Kidney epithelial cell (primary cell): ENCODE measurements at regions not wholly inside any gene's neighbourhood (a gene's known extent, or its start where the extent isn't known, plus 50 kb on each side); places are given as distances from the start of the nearest gene placed in this dataset.

Source experiments
- DNase-seq: peaks from one replicate; pipeline ENCODE4 v3.0.0-alpha.2; 2010; ENCODE audit warnings: low read depth
- H3K27me3 ChIP-seq: 2 replicates; pipeline ENCODE4 v1.6.0; 2011; ENCODE audit warnings: low read length; ENCODE audit not compliant: control insufficient read depth, insufficient read depth
- H3K36me3 ChIP-seq: 2 replicates; pipeline ENCODE4 v1.5.1; 2011; ENCODE audit warnings: low read length; ENCODE audit not compliant: control insufficient read depth, insufficient read depth
- H3K4me3 ChIP-seq: 2 replicates; pipeline ENCODE4 v1.5.1; 2011; ENCODE audit warnings: low read depth, mild to moderate bottlenecking, control low read depth, low read length
- CTCF ChIP-seq: IDR thresholded peaks from 2 replicates; pipeline ENCODE4 v1.5.1; 2011; ENCODE audit warnings: mild to moderate bottlenecking, moderate library complexity, low read length, control low read depth, inconsistent platforms; ENCODE audit not compliant: insufficient read depth, poor library complexity, severe bottlenecking

GRCh38 chr4:111722213-111722720 lies 423.0 kb upstream of the FAM241A start:
- TF ChIP-seq CTCF: no peak
- Histone ChIP-seq H3K36me3 (no peaks in the 10 kb centered on the region), H3K27me3 (no peaks in the 10 kb centered on the region), H3K4me3 (no peak overlapping the region)
- no peak for DNase-seq

GRCh38 chr4:111736516-111736915 lies 408.7 kb upstream of the FAM241A start:
- Histone ChIP-seq H3K27me3 (no peaks in the 10 kb centered on the region), H3K4me3 (no peak overlapping the region), H3K36me3 (no peaks in the 10 kb centered on the region)
- no peak for DNase-seq
- TF ChIP-seq CTCF: no peak

- DNase-seq: no peak
- H3K4me3 ChIP-seq: no peak overlapping the region
Observed at GRCh38 chr4:111744847-111745246, 400.4 kb upstream of the FAM241A start.

DNA sequence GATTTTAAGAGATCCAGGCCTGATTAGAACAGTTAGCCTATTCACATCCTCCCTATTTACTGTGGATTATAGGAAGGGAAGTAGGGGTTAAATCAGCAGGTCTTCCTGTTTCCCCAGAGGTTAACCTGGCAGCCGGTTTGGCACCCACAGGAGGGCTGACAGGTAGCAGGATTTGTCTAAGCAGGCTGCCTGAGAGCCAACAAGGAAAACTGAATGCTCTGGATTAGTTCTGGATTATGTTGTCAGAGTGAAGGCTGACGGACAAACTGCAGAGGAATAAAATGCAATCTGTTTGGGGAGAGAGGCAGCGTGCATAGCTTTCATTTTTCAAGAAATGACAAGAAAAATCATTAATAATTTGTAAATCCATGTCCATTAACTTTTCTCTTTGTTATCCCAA lies 397.1 kb upstream of the FAM241A start:
- no peak for TF ChIP-seq CTCF
- no peaks in the 10 kb centered on the region for H3K36me3 ChIP-seq
- no peak overlapping the region for H3K4me3 ChIP-seq
- no peak for DNase-seq
- H3K27me3 ChIP-seq: no peaks in the 10 kb centered on the region

More at GRCh38 chr4:111744847-111745246, 400.4 kb upstream of the FAM241A start:
- Histone ChIP-seq H3K27me3 (no peaks in the 10 kb centered on the region), H3K36me3 (no peaks in the 10 kb centered on the region)
- no peak for TF ChIP-seq CTCF

DNA sequence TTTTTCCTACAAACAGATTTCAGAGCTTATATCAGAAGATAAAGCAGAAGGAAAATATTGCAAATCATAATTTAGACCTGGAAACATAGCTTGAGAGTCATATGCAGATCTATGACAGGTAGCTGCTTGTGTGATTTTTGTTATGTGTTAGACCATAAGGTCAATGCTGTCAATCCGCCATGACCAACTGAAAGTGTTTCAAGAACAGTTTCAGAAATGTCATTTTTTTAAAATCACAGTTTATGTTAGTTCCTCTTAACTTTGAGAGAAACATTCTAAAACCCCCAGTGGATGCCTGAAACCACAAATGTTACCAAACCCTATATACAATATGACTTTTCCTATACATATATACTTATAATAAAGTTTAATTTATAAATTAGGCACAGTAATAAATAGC lies 391.3 kb upstream of the FAM241A start:
- Histone ChIP-seq H3K4me3 (no peak overlapping the region), H3K36me3 (no peaks in the 10 kb centered on the region), H3K27me3 (no peaks in the 10 kb centered on the region)
- no peak for DNase-seq
- no peak for TF ChIP-seq CTCF

- Histone ChIP-seq H3K36me3 (no peaks in the 10 kb centered on the region), H3K4me3 (no peak overlapping the region), H3K27me3 (no peaks in the 10 kb centered on the region)
- no peak for TF ChIP-seq CTCF
- DNase-seq: no peak
Observed at GRCh38 chr4:111755571-111755970, 389.7 kb upstream of the FAM241A start.
